GM23248 (cell line): ENCODE measurements at regions not wholly inside any gene's neighbourhood (a gene's known extent, or its start where the extent isn't known, plus 50 kb on each side); places are given as distances from the start of the nearest gene placed in this dataset.

Source experiments
- DNase-seq: peaks from one replicate; pipeline ENCODE4 v3.0.0-alpha.2; 2015
- H2AFZ ChIP-seq: fragments of 200-600 bp; sonication (generic); 2 replicates; pipeline ENCODE4 v1.6.1; 2016; ENCODE audit warnings: antibody characterized with exemption
- H3F3A ChIP-seq: fragments of 200-600 bp; sonication (generic); 2 replicates; pipeline ENCODE4 v1.6.1; 2016; ENCODE audit warnings: mild to moderate bottlenecking, antibody characterized with exemption, mixed run types; ENCODE audit not compliant: insufficient read depth
- H3K27ac ChIP-seq: fragments of 200-600 bp; sonication (generic); 2 replicates; pipeline ENCODE4 v1.5.1; 2016; ENCODE audit warnings: mild to moderate bottlenecking
- H3K27me3 ChIP-seq: fragments of 200-600 bp; sonication (generic); replicated peaks from 2 replicates; pipeline ENCODE4 v1.6.1; 2016; ENCODE audit warnings: mild to moderate bottlenecking; ENCODE audit not compliant: insufficient read depth
- H3K36me3 ChIP-seq: fragments of 200-600 bp; sonication (generic); 2 replicates; pipeline ENCODE4 v1.6.1; 2016; ENCODE audit warnings: low read depth, mild to moderate bottlenecking
- H3K4me1 ChIP-seq: fragments of 200-600 bp; sonication (generic); 2 replicates; pipeline ENCODE4 v1.6.1; 2016; ENCODE audit warnings: mild to moderate bottlenecking; ENCODE audit not compliant: insufficient read depth
- H3K4me2 ChIP-seq: fragments of 200-600 bp; sonication (generic); one replicate; pipeline ENCODE4 v1.6.1; 2016; ENCODE audit warnings: mild to moderate bottlenecking; ENCODE audit not compliant: unreplicated experiment
- H3K4me3 ChIP-seq: fragments of 200-600 bp; sonication (generic); 2 replicates; pipeline ENCODE4 v1.5.1; 2016; ENCODE audit warnings: mild to moderate bottlenecking
- H3K79me2 ChIP-seq: fragments of 200-600 bp; sonication (generic); 2 replicates; pipeline ENCODE4 v1.6.1; 2016; ENCODE audit warnings: mild to moderate bottlenecking; ENCODE audit not compliant: insufficient read depth
- H3K9ac ChIP-seq: fragments of 200-600 bp; sonication (generic); 2 replicates; pipeline ENCODE4 v1.6.1; 2016; ENCODE audit warnings: mild to moderate bottlenecking
- H3K9me2 ChIP-seq: fragments of 200-600 bp; sonication (generic); 2 replicates; pipeline ENCODE4 v1.6.1; 2016; ENCODE audit warnings: mixed run types, mild to moderate bottlenecking, moderate library complexity; ENCODE audit not compliant: insufficient read depth
- H3K9me3 ChIP-seq: fragments of 200-600 bp; sonication (generic); one replicate; pipeline ENCODE4 v1.6.1; 2017; ENCODE audit warnings: low read depth
- H4K20me1 ChIP-seq: fragments of 200-600 bp; sonication (generic); 2 replicates; pipeline ENCODE4 v1.6.0; 2016; ENCODE audit not compliant: insufficient read depth
- EZH2 ChIP-seq: fragments of 200-600 bp; sonication (generic); IDR thresholded peaks from 2 replicates; pipeline ENCODE4 v1.6.1; 2018; ENCODE audit warnings: antibody characterized with exemption, mild to moderate bottlenecking; ENCODE audit not compliant: insufficient read depth, poor library complexity, severe bottlenecking
- EZH2phosphoT487 ChIP-seq: fragments of 200-600 bp; sonication (generic); IDR thresholded peaks from 2 replicates; pipeline ENCODE4 v1.6.1; 2018; ENCODE audit warnings: antibody characterized with exemption, moderate library complexity, mild to moderate bottlenecking, low read depth; ENCODE audit not compliant: insufficient read depth
- whole genome bisulfite sequencing, 2 experiments: methylation state at CpG; one replicate each; pipeline ENCODE4 v1.1.6; 2015 to 2017; ENCODE audit warnings: low lambda C conversion rate in 2 of 2, low coverage in 1 of 2; ENCODE audit errors: missing lambda C conversion rate in 2 of 2; 5-methylcytosine and 5-hydroxymethylcytosine counted together
- in situ Hi-C: fragments of 300-500 bp; cut with MboI; formaldehyde crosslinking; loops from 2 replicates; pipeline ENCODE4 v1.15.0; 2020

- Histone ChIP-seq H3K9me3 (no peaks in the 10 kb centered on the region), H3K36me3 (no peaks in the 10 kb centered on the region)
- WGBS, 2 experiments, result 64% methylated on average over 5 of the region's 5 CpGs
These were observed 89.9 kb downstream of the MGST1 start for GRCh38 chr12:16437281-16437816.

GRCh38 chr12:16437926-16438325 is 90.5 kb downstream of the MGST1 start:
- H3K4me1 ChIP-seq, result no peaks in the 10 kb centered on the region
- TF ChIP-seq EZH2phosphoT487, result no peak
- no peak for TF ChIP-seq EZH2
- H3F3A ChIP-seq, result no peaks in the 10 kb centered on the region
- 60 to 70% methylated on average over 2 of the region's 2 CpGs for WGBS, 2 experiments
- H3K4me3 ChIP-seq, result no peak overlapping the region
- H3K9me2 ChIP-seq, result no peaks in the 10 kb centered on the region
- no peaks in the 10 kb centered on the region for H3K9me3 ChIP-seq
- H3K79me2 ChIP-seq, result no peaks in the 10 kb centered on the region
- H3K27ac ChIP-seq, result no peak overlapping the region
- DNase-seq, result no peak
- H3K4me2 ChIP-seq, result no peak overlapping the region
- H2AFZ ChIP-seq, result no peak overlapping the region
- H3K9ac ChIP-seq, result no peak overlapping the region
- H3K27me3 ChIP-seq, result no peaks in the 10 kb centered on the region
- in situ Hi-C loops, result no loop called here
- H3K36me3 ChIP-seq, result no peaks in the 10 kb centered on the region
- no peaks in the 10 kb centered on the region for H4K20me1 ChIP-seq

More at GRCh38 chr12:16437281-16437816, 89.9 kb downstream of the MGST1 start:
- H3F3A ChIP-seq, result no peaks in the 10 kb centered on the region
- H3K27me3 ChIP-seq, result no peaks in the 10 kb centered on the region
- no peak overlapping the region for H2AFZ ChIP-seq
- H3K79me2 ChIP-seq, result no peaks in the 10 kb centered on the region
- H3K4me1 ChIP-seq, result no peaks in the 10 kb centered on the region
- H4K20me1 ChIP-seq, result no peaks in the 10 kb centered on the region
- H3K4me3 ChIP-seq, result no peak overlapping the region
- TF ChIP-seq EZH2, result no peak
- TF ChIP-seq EZH2phosphoT487, result no peak
- no peak for DNase-seq
- no peak overlapping the region for H3K4me2 ChIP-seq
- no peaks in the 10 kb centered on the region for H3K9me2 ChIP-seq
- in situ Hi-C loops, result no loop called here
- H3K9ac ChIP-seq, result no peak overlapping the region
- H3K27ac ChIP-seq, result no peak overlapping the region

GRCh38 chr12:16449459-16449858 is 102.0 kb downstream of the MGST1 start:
- no peak for DNase-seq
- Histone ChIP-seq H3K27ac (no peak overlapping the region), H3K36me3 (no peaks in the 10 kb centered on the region), H3K9me3 (no peaks in the 10 kb centered on the region), H3K9ac (no peak overlapping the region), H2AFZ (no peak overlapping the region), H3K9me2 (no peaks in the 10 kb centered on the region), H4K20me1 (no peaks in the 10 kb centered on the region), H3F3A (no peaks in the 10 kb centered on the region), H3K4me3 (no peak overlapping the region), H3K4me1 (peaks cover 7% of the 10 kb centered on the region; the same call in 1 of the 2 replicates), H3K79me2 (no peaks in the 10 kb centered on the region), H3K27me3 (no peaks in the 10 kb centered on the region), H3K4me2 (no peak overlapping the region)
- WGBS, 2 experiments, result 95 to 97% methylated on average over 2 of the region's 2 CpGs
- TF ChIP-seq EZH2, result no peak
- no peak for TF ChIP-seq EZH2phosphoT487
- in situ Hi-C loops, result no loop called here

- Histone ChIP-seq H3F3A (no peaks in the 10 kb centered on the region), H4K20me1 (no peaks in the 10 kb centered on the region), H3K9me2 (no peaks in the 10 kb centered on the region), H3K9me3 (no peaks in the 10 kb centered on the region), H3K36me3 (no peaks in the 10 kb centered on the region), H3K4me2 (no peak overlapping the region), H3K4me1 (peaks cover 11% of the 10 kb centered on the region; the same call in 1 of the 2 replicates), H2AFZ (no peak overlapping the region), H3K9ac (no peak overlapping the region), H3K27me3 (no peaks in the 10 kb centered on the region), H3K79me2 (no peaks in the 10 kb centered on the region), H3K27ac (no peak overlapping the region), H3K4me3 (no peak overlapping the region)
- TF ChIP-seq EZH2, result no peak
- TF ChIP-seq EZH2phosphoT487, result no peak
- 62 to 64% methylated on average over 3 of the region's 3 CpGs for WGBS, 2 experiments
- in situ Hi-C loops, result no loop called here
- no peak for DNase-seq
These were observed 105.9 kb downstream of the MGST1 start for GRCh38 chr12:16453319-16453718.

DNA sequence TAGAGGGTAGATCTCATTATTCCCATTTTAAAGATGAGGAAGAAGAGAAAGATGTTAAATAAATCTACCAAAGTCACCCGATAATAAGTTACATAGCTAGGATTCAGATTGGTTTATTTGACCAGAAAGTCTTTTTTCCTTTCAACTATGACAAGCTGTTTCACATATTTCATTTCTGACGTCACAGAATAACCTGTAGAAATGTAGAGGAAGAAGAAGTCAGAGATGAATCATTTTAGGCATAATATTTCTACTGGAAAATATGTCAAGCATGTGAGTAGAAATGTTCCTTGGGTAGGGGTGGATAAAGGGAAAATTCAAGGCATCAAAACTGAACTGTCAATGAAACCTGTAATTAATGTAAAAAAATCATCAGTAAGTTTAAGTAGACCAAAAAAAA is 107.0 kb downstream of the MGST1 start:
- no peak overlapping the region for H3K9ac ChIP-seq
- in situ Hi-C loops, result no loop called here
- no peak overlapping the region for H3K27ac ChIP-seq
- H3K9me2 ChIP-seq, result no peaks in the 10 kb centered on the region
- H3K4me3 ChIP-seq, result no peak overlapping the region
- H3K4me2 ChIP-seq, result no peak overlapping the region
- no peak overlapping the region for H2AFZ ChIP-seq
- no peaks in the 10 kb centered on the region for H3K79me2 ChIP-seq
- no peaks in the 10 kb centered on the region for H3F3A ChIP-seq
- DNase-seq, result peak; percentile 7
- H4K20me1 ChIP-seq, result no peaks in the 10 kb centered on the region
- no peaks in the 10 kb centered on the region for H3K9me3 ChIP-seq
- H3K36me3 ChIP-seq, result no peaks in the 10 kb centered on the region
- TF ChIP-seq EZH2phosphoT487, result no peak
- no peak for TF ChIP-seq EZH2
- no peaks in the 10 kb centered on the region for H3K27me3 ChIP-seq
- H3K4me1 ChIP-seq, result peaks cover 11% of the 10 kb centered on the region; the same call in 1 of the 2 replicates
- 67 to 68% methylated on average over 2 of the region's 2 CpGs for WGBS, 2 experiments
